WTC11 (cell line): ENCODE measurements at regions not wholly inside any gene's neighbourhood (a gene's known extent, or its start where the extent isn't known, plus 50 kb on each side); places are given as distances from the start of the nearest gene placed in this dataset.

Source experiments
- ATAC-seq: fragments of 200-7000 bp; cut with Tn5 transposase; 2 replicates; pipeline ENCODE4 v1.10.0; 2021; ENCODE audit warnings: mild to moderate bottlenecking, moderate library complexity
- CTCF ChIA-PET: fragments of 300-600 bp; sonication (Branson Sonifier 250); formaldehyde crosslinking; loops from one replicate; lab custom pipeline; 2021; ENCODE audit warnings: antibody characterized with exemption; lab: Charles Lee
- POLR2A ChIA-PET: fragments of 350-600 bp; sonication (Branson Sonifier 250); formaldehyde crosslinking; loops from one replicate; lab custom pipeline; 2021; ENCODE audit warnings: antibody characterized with exemption; lab: Charles Lee
- DNase-seq: peaks from one replicate; pipeline ENCODE4 v3.0.0; 2021; ENCODE audit warnings: low spot score
- H3K27ac Mint-ChIP-seq: 2 replicates; pipeline ENCODE4 v1.8.0; 2021; ENCODE audit warnings: mixed read lengths
- H3K27me3 Mint-ChIP-seq: 2 replicates; pipeline ENCODE4 v1.8.0; 2021; ENCODE audit warnings: low read depth, mild to moderate bottlenecking, moderate library complexity, mixed read lengths
- H3K36me3 Mint-ChIP-seq: 2 replicates; pipeline ENCODE4 v1.8.0; 2021; ENCODE audit warnings: mixed read lengths
- H3K4me1 Mint-ChIP-seq: 2 replicates; pipeline ENCODE4 v1.8.0; 2022; ENCODE audit warnings: mixed read lengths
- H3K4me3 Mint-ChIP-seq: 2 replicates; pipeline ENCODE4 v1.8.0; 2021; ENCODE audit warnings: mild to moderate bottlenecking, moderate library complexity, mixed read lengths
- H3K9me3 Mint-ChIP-seq: 2 replicates; pipeline ENCODE4 v1.8.0; 2021; ENCODE audit warnings: mixed read lengths
- CREB1 ChIP-seq: sonication (generic); formaldehyde crosslinking; IDR thresholded peaks from 2 replicates; pipeline ENCODE4 v1.8.0; 2023; ENCODE audit warnings: mild to moderate bottlenecking, missing genetic modification reagents
- FOXJ3 ChIP-seq: sonication (generic); formaldehyde crosslinking; IDR thresholded peaks from 2 replicates; pipeline ENCODE4 v1.9.0; 2021; ENCODE audit warnings: missing genetic modification reagents, mild to moderate bottlenecking, borderline replicate concordance
- GABPB1 ChIP-seq: sonication (generic); formaldehyde crosslinking; IDR thresholded peaks from 2 replicates; pipeline ENCODE4 v1.8.1; 2023; ENCODE audit warnings: mild to moderate bottlenecking, missing genetic modification reagents
- IRF2 ChIP-seq: sonication (generic); formaldehyde crosslinking; IDR thresholded peaks from 2 replicates; pipeline ENCODE4 v1.8.0; 2022; ENCODE audit warnings: low read depth, missing genetic modification reagents, borderline replicate concordance
- JAZF1 ChIP-seq: fragments of 250-450 bp; sonication (Bioruptor Pico); IDR thresholded peaks from 2 replicates; pipeline ENCODE4 v1.9.0; 2021; ENCODE audit warnings: moderate library complexity, mild to moderate bottlenecking, inconsistent platforms
- NFE2L1 ChIP-seq: sonication (generic); formaldehyde crosslinking; IDR thresholded peaks from 2 replicates; pipeline ENCODE4 v1.8.1; 2023; ENCODE audit warnings: missing genetic modification reagents
- PRDM15 ChIP-seq: sonication (generic); formaldehyde crosslinking; IDR thresholded peaks from 2 replicates; pipeline ENCODE4 v1.8.0; 2022; ENCODE audit warnings: missing genetic modification reagents
- PRRX2 ChIP-seq: fragments of 250-450 bp; sonication (Bioruptor Pico); IDR thresholded peaks from 2 replicates; pipeline ENCODE4 v1.8.0; 2021; ENCODE audit warnings: mild to moderate bottlenecking
- SP1 ChIP-seq: sonication (generic); formaldehyde crosslinking; conservative IDR thresholded peaks from 2 replicates; pipeline ENCODE4 v1.8.1; 2022; ENCODE audit warnings: missing genetic modification reagents
- TEAD4 ChIP-seq: sonication (generic); formaldehyde crosslinking; IDR thresholded peaks from 2 replicates; pipeline ENCODE4 v1.8.0; 2022; ENCODE audit warnings: mild to moderate bottlenecking, missing genetic modification reagents
- ZNF232 ChIP-seq: sonication (generic); formaldehyde crosslinking; IDR thresholded peaks from 2 replicates; pipeline ENCODE4 v1.8.0; 2022; ENCODE audit warnings: mild to moderate bottlenecking, missing genetic modification reagents
- ZNF317 ChIP-seq: sonication (generic); formaldehyde crosslinking; IDR thresholded peaks from 2 replicates; pipeline ENCODE4 v1.8.1; 2023; ENCODE audit warnings: low read depth, mild to moderate bottlenecking, moderate library complexity, missing genetic modification reagents, borderline replicate concordance
- ZNF425 ChIP-seq: fragments of 250-450 bp; sonication (Bioruptor Pico); conservative IDR thresholded peaks from 2 replicates; pipeline ENCODE4 v1.9.0; 2021; ENCODE audit warnings: mild to moderate bottlenecking
- TF ChIP-seq, protein P1 (sequence below): sonication (generic); formaldehyde crosslinking; IDR thresholded peaks from 2 replicates; pipeline ENCODE4 v1.8.0; 2022; ENCODE audit warnings: mild to moderate bottlenecking, missing genetic modification reagents
- TF ChIP-seq, protein P2 (sequence below): sonication (generic); formaldehyde crosslinking; IDR thresholded peaks from 2 replicates; pipeline ENCODE4 v1.8.1; 2023; ENCODE audit warnings: mild to moderate bottlenecking, moderate library complexity, missing genetic modification reagents
- TF ChIP-seq, protein P3 (sequence below): fragments of 250-450 bp; sonication (Bioruptor Pico); IDR thresholded peaks from 2 replicates; pipeline ENCODE4 v1.8.0; 2021; ENCODE audit warnings: mild to moderate bottlenecking

GRCh38 chr16:62970851-62971250, 934.6 kb upstream of the CDH8 start:
- no peak for ATAC-seq
- CTCF ChIA-PET: no interaction called here
- no peak for TF ChIP-seq PRDM15 (CRISPR knock-in tag)
- TF ChIP-seq, protein P1, sequence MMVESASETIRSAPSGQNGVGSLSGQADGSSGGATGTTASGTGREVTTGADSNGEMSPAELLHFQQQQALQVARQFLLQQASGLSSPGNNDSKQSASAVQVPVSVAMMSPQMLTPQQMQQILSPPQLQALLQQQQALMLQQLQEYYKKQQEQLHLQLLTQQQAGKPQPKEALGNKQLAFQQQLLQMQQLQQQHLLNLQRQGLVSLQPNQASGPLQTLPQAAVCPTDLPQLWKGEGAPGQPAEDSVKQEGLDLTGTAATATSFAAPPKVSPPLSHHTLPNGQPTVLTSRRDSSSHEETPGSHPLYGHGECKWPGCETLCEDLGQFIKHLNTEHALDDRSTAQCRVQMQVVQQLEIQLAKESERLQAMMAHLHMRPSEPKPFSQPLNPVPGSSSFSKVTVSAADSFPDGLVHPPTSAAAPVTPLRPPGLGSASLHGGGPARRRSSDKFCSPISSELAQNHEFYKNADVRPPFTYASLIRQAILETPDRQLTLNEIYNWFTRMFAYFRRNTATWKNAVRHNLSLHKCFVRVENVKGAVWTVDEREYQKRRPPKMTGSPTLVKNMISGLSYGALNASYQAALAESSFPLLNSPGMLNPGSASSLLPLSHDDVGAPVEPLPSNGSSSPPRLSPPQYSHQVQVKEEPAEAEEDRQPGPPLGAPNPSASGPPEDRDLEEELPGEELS: no peak
- TF ChIP-seq, protein P2, sequence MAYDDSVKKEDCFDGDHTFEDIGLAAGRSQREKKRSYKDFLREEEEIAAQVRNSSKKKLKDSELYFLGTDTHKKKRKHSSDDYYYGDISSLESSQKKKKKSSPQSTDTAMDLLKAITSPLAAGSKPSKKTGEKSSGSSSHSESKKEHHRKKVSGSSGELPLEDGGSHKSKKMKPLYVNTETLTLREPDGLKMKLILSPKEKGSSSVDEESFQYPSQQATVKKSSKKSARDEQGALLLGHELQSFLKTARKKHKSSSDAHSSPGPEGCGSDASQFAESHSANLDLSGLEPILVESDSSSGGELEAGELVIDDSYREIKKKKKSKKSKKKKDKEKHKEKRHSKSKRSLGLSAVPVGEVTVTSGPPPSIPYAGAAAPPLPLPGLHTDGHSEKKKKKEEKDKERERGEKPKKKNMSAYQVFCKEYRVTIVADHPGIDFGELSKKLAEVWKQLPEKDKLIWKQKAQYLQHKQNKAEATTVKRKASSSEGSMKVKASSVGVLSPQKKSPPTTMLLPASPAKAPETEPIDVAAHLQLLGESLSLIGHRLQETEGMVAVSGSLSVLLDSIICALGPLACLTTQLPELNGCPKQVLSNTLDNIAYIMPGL (CRISPR knock-in tag): no peak
- no peak for TF ChIP-seq ZNF317 (CRISPR knock-in tag)
- no peak for TF ChIP-seq NFE2L1 (CRISPR knock-in tag)
- TF ChIP-seq PRRX2 (CRISPR knock-in tag): no peak
- no peak for TF ChIP-seq ZNF232
- no peak for TF ChIP-seq GABPB1 (CRISPR knock-in tag)
- TF ChIP-seq IRF2 (CRISPR knock-in tag): no peak
- TF ChIP-seq SP1: no peak
- TF ChIP-seq ZNF425 (CRISPR knock-in tag): no peak
- no peak for TF ChIP-seq TEAD4 (CRISPR knock-in tag)
- TF ChIP-seq JAZF1 (CRISPR knock-in tag): no peak
- no peak for TF ChIP-seq FOXJ3 (CRISPR knock-in tag)
- no peak for TF ChIP-seq CREB1
- TF ChIP-seq, protein P3, sequence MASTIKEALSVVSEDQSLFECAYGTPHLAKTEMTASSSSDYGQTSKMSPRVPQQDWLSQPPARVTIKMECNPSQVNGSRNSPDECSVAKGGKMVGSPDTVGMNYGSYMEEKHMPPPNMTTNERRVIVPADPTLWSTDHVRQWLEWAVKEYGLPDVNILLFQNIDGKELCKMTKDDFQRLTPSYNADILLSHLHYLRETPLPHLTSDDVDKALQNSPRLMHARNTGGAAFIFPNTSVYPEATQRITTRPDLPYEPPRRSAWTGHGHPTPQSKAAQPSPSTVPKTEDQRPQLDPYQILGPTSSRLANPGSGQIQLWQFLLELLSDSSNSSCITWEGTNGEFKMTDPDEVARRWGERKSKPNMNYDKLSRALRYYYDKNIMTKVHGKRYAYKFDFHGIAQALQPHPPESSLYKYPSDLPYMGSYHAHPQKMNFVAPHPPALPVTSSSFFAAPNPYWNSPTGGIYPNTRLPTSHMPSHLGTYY: no peak
- H3K36me3 Mint-ChIP-seq: no peaks in the 10 kb centered on the region
- no peaks in the 10 kb centered on the region for H3K4me1 Mint-ChIP-seq
- H3K27ac Mint-ChIP-seq: no peak overlapping the region
- no peaks in the 10 kb centered on the region for H3K27me3 Mint-ChIP-seq
- peaks cover 7% of the 10 kb centered on the region for H3K9me3 Mint-ChIP-seq
- POLR2A ChIA-PET: no interaction called here
- no peak for DNase-seq
- H3K4me3 Mint-ChIP-seq: no peak overlapping the region
